ENCODE measurements at regions not wholly inside any gene's neighbourhood (a gene's known extent, or its start where the extent isn't known, plus 50 kb on each side); places are given as distances from the start of the nearest gene placed in this dataset.

DNA sequence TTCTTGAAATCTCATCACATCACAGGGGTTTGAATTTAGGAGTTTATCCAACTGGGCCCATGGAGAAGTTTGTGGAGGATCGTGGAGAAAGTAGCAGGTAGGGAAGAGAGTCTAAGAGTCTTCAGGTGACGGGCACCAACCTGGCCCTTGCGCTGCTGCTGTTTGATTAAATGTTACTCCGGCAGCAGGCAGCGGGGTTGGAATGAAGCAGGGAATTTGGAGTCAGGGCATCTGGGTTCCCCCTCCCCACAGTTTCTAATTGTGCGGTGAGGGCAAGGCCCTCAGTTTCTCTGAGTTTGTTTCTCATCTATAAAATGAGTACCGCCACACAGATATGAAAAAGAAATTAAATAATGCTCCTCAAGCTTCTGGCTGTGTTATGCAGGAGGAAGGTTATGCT is 182.9 kb upstream of the RGMA start:
- Histone ChIP-seq H3K4me3 (no peak overlapping the region), H2AFZ (ENCODE audit: control insufficient read depth, low read depth, low read length) (no peak overlapping the region), H3K9ac (ENCODE audit: control insufficient read depth, insufficient read depth, low read length) (no peak overlapping the region), H3K27me3 (replicated peaks in 1 of 2; ENCODE audit: control insufficient read depth in 2 of 2, insufficient read depth in 2 of 2, low read length in 1 of 2) (no peaks in the 10 kb centered on the region; a peak in 1 of 4 replicates), H3K27ac (ENCODE audit: control insufficient read depth, insufficient read depth) (no peak overlapping the region), H4K20me1 (ENCODE audit: control insufficient read depth, insufficient read depth) (no peaks in the 10 kb centered on the region), H3K79me2 (ENCODE audit: control insufficient read depth, insufficient read depth, low read length) (no peaks in the 10 kb centered on the region), H3K9me3 (replicated peaks; ENCODE audit: control insufficient read depth, insufficient read depth, low read length) (no peaks in the 10 kb centered on the region; the same call in 2 of the 3 replicates), H3K4me1 (ENCODE audit: control insufficient read depth, insufficient read depth, low read length) (no peaks in the 10 kb centered on the region), H3K36me3 (ENCODE audit: control insufficient read depth in 2 of 2, insufficient read depth in 2 of 2, low read length in 1 of 2) (no peaks in the 10 kb centered on the region), H3K4me2 (ENCODE audit: control insufficient read depth, insufficient read depth) (no peak overlapping the region)
- DNase-seq (ENCODE audit: low read depth, low spot score) (no peak), ATAC-seq (no peak), FAIRE-seq (no peak)
- BruUV-seq (replicated peaks), result no TSS peak
- POLR2A ChIA-PET, result no interaction called here
- CTCF ChIA-PET, result no interaction called here
- in situ Hi-C loops (cut with MboI) (no loop called here), intact Hi-C loops (cut with micrococcal nuclease; ENCODE audit: unreplicated experiment) (no loop called here)
- SMC1A ChIA-PET (ENCODE audit: uncharacterized antibody, unreplicated experiment), result no interaction called here
- 56% methylated on average over 7 of the region's 7 CpGs for WGBS (ENCODE audit: insufficient coverage, insufficient replicate concordance, low lambda C conversion rate, missing lambda C conversion rate)
- RAD21 ChIA-PET (ENCODE audit: unreplicated experiment), result no interaction called here
- TF ChIP-seq HDAC2 (IDR thresholded peaks at IDR 0.05) (no peak), KLF5 (IDR thresholded peaks at IDR 0.05; ENCODE audit: partially characterized antibody) (no peak), JUND (IDR thresholded peaks at IDR 0.05; ENCODE audit: low read depth, low read length) (no peak), ZNF207 (IDR thresholded peaks at IDR 0.05; ENCODE audit: borderline replicate concordance) (no peak), FOS (IDR thresholded peaks at IDR 0.05; ENCODE audit: borderline replicate concordance, extremely low read depth, insufficient read length) (no peak), HDAC6 (IDR thresholded peaks at IDR 0.05; ENCODE audit: unreplicated experiment) (no peak), NBN (IDR thresholded peaks at IDR 0.05) (no peak), MTA2 (IDR thresholded peaks at IDR 0.05; ENCODE audit: low read depth) (no peak), RUNX3 (IDR thresholded peaks at IDR 0.05; ENCODE audit: low read length) (no peak)
- TF ChIP-seq, protein P1, sequence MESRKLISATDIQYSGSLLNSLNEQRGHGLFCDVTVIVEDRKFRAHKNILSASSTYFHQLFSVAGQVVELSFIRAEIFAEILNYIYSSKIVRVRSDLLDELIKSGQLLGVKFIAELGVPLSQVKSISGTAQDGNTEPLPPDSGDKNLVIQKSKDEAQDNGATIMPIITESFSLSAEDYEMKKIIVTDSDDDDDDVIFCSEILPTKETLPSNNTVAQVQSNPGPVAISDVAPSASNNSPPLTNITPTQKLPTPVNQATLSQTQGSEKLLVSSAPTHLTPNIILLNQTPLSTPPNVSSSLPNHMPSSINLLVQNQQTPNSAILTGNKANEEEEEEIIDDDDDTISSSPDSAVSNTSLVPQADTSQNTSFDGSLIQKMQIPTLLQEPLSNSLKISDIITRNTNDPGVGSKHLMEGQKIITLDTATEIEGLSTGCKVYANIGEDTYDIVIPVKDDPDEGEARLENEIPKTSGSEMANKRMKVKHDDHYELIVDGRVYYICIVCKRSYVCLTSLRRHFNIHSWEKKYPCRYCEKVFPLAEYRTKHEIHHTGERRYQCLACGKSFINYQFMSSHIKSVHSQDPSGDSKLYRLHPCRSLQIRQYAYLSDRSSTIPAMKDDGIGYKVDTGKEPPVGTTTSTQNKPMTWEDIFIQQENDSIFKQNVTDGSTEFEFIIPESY (IDR thresholded peaks at IDR 0.05), result no peak
- TF ChIP-seq, protein P2, sequence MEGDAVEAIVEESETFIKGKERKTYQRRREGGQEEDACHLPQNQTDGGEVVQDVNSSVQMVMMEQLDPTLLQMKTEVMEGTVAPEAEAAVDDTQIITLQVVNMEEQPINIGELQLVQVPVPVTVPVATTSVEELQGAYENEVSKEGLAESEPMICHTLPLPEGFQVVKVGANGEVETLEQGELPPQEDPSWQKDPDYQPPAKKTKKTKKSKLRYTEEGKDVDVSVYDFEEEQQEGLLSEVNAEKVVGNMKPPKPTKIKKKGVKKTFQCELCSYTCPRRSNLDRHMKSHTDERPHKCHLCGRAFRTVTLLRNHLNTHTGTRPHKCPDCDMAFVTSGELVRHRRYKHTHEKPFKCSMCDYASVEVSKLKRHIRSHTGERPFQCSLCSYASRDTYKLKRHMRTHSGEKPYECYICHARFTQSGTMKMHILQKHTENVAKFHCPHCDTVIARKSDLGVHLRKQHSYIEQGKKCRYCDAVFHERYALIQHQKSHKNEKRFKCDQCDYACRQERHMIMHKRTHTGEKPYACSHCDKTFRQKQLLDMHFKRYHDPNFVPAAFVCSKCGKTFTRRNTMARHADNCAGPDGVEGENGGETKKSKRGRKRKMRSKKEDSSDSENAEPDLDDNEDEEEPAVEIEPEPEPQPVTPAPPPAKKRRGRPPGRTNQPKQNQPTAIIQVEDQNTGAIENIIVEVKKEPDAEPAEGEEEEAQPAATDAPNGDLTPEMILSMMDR (IDR thresholded peaks at IDR 0.05 in 2 of 3, conservative IDR thresholded peaks at IDR 0.05 in 1 of 3; ENCODE audit: control insufficient read depth in 2 of 3, extremely low read depth in 1 of 3, insufficient read depth in 1 of 3, low read depth in 3 of 3, low read length in 3 of 3), result no peak
- TF ChIP-seq, protein P3, sequence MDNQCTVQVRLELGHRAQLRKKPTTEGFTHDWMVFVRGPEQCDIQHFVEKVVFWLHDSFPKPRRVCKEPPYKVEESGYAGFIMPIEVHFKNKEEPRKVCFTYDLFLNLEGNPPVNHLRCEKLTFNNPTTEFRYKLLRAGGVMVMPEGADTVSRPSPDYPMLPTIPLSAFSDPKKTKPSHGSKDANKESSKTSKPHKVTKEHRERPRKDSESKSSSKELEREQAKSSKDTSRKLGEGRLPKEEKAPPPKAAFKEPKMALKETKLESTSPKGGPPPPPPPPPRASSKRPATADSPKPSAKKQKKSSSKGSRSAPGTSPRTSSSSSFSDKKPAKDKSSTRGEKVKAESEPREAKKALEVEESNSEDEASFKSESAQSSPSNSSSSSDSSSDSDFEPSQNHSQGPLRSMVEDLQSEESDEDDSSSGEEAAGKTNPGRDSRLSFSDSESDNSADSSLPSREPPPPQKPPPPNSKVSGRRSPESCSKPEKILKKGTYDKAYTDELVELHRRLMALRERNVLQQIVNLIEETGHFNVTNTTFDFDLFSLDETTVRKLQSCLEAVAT (IDR thresholded peaks at IDR 0.05), result no peak
- TF ChIP-seq, protein P4, sequence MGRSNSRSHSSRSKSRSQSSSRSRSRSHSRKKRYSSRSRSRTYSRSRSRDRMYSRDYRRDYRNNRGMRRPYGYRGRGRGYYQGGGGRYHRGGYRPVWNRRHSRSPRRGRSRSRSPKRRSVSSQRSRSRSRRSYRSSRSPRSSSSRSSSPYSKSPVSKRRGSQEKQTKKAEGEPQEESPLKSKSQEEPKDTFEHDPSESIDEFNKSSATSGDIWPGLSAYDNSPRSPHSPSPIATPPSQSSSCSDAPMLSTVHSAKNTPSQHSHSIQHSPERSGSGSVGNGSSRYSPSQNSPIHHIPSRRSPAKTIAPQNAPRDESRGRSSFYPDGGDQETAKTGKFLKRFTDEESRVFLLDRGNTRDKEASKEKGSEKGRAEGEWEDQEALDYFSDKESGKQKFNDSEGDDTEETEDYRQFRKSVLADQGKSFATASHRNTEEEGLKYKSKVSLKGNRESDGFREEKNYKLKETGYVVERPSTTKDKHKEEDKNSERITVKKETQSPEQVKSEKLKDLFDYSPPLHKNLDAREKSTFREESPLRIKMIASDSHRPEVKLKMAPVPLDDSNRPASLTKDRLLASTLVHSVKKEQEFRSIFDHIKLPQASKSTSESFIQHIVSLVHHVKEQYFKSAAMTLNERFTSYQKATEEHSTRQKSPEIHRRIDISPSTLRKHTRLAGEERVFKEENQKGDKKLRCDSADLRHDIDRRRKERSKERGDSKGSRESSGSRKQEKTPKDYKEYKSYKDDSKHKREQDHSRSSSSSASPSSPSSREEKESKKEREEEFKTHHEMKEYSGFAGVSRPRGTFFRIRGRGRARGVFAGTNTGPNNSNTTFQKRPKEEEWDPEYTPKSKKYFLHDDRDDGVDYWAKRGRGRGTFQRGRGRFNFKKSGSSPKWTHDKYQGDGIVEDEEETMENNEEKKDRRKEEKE (IDR thresholded peaks at IDR 0.05), result no peak

All from GM12878 (cell line).